NCI-H1694 treated with DMSO at 0.1 percent for 48 hours (cell line): ENCODE measurements at regions not wholly inside any gene's neighbourhood (a gene's known extent, or its start where the extent isn't known, plus 50 kb on each side); places are given as distances from the start of the nearest gene placed in this dataset.
"Not testable (repeated sequence)": the region's sequence is repeated elsewhere in the genome, so short reads cannot be mapped to it uniquely, and the experiment has no call there.

Experiments
- DNase-seq: peaks from one replicate; lab custom pipeline; 2025; lab: John Stamatoyannopoulos, UW

DNA sequence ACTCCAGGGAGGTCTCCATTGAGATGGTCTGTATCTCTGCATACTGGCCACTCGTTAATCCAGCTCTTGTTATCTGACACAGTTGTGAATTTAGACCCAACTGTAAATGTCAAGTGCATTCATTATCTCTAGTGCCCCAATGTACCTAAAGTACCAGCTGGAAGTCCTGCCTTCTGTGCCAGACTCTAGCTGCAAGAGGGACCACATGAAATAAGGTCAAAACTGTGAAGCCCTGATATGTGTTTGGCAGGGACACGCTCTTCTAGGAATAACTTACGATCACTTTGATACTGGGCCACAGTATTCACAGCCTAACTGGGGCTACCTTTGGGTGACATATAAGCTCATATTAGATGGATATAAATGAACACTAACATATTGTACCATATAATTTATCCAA is 268.5 kb downstream of the LRIG3 start:
- no peak for DNase-seq

DNA sequence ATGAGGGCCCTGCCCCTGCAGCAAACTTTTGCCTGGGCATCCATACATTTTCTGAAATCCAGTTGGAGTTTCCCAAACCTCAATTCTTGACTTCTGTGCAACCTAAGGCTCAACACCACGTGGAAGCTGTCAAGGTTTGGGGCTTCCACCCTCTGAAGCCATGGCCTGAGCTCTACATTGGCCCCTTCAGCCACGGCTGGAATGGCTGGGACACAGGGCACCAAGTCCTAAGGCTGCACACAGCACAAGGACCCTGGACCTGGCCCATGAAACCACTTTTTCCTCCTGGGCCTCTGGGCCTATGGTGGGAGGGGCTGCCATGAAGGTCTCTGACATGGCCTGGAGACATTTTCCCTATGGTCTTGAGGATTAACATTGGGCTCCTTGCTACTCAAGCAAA is 266.3 kb downstream of the LRIG3 start:
- no peak for DNase-seq

- no peak for DNase-seq
These were observed 264.9 kb downstream of the LRIG3 start for GRCh38 chr12:58655375-58655774.

DNA sequence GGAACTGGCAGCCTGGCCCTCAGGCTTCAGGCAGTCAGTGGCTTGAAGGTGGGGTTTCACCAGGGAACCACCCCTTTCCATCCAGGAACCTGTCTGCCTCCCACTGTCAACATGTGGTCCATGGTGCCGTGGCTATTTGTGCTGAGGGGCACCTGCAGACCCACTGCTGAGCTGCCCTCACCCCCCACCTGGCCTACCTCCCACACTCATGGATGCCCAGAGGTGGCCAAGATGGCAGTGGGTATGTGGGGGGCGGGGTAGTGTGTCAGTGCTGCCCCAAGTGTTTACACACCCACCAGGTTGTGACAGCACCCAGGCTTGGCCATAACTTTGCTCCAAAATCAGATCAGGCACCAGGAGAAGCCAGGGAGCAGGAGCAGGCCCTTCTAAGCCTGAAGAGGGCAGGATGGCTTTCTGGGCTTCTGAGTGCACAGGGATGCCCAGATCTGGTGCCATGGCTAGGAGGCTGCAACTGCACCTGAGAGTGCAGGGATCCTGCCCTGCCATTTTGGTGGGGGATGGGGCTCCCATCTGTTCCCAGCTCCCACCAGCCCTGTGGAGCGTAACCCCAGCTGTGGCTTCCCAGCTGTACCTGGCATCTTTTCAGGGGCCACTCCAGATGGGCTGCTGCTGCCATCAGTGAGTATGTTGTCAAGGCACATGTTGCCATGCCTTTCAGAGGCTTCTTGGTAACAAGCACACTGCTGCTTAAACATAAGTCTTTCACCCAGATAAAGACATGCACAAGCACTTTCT is 263.9 kb downstream of the LRIG3 start:
- no peak for DNase-seq

DNA sequence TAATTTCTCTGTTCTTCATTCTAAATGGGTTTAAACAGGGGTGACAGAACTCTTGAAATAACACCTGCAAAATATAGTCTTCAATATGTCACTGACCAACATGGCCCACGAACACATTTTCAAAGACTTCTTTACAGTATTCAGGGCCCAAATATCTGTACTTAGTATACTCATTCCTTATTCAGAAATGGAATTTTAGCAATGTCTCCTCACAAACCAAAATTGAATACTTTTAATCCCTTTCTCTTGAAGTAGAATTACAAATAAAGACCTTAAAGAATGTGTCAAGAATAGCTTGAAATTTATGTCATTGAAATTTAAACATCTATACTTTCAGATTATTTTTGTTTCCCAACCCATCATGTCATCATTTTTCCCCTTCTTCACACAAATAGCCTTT is 263.1 kb downstream of the LRIG3 start:
- DNase-seq, result no peak

GRCh38 chr12:58665375-58665774 is 254.9 kb downstream of the LRIG3 start:
- no peak for DNase-seq

DNA sequence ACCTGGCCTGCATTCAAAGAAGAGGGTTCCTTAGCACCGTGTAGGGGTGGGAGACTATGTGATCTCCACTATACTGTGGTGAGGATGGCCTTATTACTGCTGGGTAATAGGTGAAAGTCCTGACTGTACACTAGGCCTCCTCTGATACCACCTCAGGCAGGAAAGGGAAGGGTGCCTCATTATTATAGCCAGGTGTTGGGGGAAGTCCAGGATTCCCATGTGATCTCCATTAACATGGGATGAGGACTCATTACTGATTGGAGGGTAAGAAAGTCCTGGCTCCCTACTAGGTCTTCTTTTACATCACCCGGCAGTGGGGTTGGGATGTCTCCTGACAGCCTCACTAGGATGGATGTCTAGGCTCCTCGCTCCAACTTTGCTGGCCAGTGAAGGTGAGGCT is 252.1 kb downstream of the LRIG3 start:
- no peak for DNase-seq

GRCh38 chr12:58668871-58669270 is 251.4 kb downstream of the LRIG3 start:
- no peak for DNase-seq

DNA sequence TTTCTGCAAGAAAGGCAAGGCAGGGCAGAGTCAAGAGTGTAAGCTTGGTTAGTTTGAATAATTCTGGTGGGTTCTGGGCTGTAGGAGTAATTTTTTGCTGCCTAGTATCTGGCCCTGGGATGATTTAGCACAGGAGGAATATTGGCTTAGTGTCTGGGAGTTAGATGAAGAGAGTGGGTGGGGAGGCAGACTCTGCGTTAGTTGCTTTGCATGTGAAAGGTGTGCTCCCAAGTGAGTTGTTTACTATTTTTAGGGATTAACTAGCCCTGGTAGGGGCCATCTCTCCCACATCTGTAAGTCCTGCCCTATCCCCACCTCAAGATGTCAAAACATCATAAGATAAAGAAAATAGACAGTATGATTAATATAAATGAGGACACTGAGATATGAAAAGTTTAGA is 249.7 kb downstream of the LRIG3 start:
- DNase-seq, result no peak

- DNase-seq, result no peak
These were observed 249.1 kb downstream of the LRIG3 start for GRCh38 chr12:58671196-58671595.

DNA sequence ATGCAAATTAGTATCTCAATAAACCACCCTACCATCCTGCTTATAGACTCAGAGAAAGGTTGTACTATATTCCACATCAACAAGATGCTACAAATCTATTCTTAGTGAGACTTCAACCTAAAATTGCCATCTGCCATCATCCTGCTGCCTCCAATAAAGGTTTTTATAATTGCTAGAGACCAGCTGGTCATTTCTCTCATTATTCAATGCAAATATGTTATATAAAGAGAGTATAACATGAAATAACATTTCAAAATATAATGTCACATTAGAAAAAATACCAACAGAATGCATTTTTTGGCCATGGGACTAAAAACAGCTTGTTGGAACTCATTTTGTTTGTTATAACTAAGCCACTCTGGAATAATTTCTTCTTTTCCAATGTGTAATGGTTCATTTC is 247.3 kb downstream of the LRIG3 start:
- peak; percentile 89 for DNase-seq

GRCh38 chr12:58677833-58678232 is 242.5 kb downstream of the LRIG3 start:
- not testable (repeated sequence) for DNase-seq

- DNase-seq, result no peak
These were observed 241.6 kb downstream of the LRIG3 start for GRCh38 chr12:58678753-58679152.

DNA sequence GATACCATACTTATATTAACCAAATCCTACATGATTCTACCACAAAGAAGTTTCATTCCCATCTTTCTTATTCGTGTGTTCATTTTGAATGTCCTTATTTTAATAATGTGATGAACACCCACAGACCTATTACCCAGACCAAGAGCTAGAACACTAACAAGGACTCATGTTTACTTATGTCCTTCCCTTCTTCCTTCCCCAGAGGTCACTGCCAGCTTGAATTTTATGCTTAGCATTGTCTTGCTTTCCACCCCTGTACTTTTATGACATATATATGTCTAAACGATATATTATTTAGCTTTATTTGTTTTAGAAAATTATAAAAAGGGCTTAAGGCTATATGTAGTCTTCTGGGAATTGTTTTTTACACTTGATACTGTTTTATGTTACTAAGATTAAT is 238.6 kb downstream of the LRIG3 start:
- DNase-seq, result no peak

GRCh38 chr12:58695263-58695662 is 225.0 kb downstream of the LRIG3 start:
- DNase-seq, result no peak

DNA sequence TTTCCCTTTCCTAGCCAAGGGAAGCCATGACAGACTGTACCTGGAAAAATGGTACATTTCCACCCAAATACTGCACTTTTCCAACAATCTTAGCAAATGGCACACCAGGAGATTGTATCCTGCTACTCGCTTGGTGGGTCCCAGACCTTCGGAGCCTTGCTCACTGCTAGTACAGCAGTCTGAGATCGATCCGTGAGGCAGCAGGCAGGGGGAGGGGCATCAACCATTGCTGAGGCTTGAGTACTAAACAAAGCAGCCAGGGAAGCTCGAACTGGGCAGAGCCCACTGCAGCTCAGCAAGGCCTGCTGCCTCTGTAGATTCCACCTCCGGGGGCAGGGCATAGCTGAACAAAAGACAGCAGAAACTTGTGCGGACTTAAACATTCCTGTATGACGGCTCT is 218.8 kb downstream of the LRIG3 start:
- no peak for DNase-seq

DNA sequence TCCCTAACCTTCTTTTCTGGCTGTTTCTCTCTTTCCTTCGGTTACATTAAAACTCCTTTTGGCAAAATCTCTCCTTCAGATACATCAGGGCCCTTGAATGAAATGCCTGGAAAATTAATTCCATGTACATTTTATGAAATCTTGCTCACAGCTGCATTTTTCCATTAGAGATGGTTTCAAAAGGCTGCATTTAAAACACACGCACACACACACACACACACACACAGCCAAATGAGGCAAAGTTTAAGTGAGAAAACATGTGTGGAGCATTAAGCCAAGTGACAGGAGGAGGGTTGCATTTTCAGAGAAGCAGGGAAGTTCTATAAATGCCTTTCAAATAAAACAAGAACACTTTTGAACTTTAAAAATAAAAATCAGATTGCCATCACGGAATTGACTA is 216.4 kb downstream of the LRIG3 start:
- no peak for DNase-seq

- not testable (repeated sequence) for DNase-seq
These were observed 215.5 kb downstream of the LRIG3 start for GRCh38 chr12:58704770-58705169.

DNA sequence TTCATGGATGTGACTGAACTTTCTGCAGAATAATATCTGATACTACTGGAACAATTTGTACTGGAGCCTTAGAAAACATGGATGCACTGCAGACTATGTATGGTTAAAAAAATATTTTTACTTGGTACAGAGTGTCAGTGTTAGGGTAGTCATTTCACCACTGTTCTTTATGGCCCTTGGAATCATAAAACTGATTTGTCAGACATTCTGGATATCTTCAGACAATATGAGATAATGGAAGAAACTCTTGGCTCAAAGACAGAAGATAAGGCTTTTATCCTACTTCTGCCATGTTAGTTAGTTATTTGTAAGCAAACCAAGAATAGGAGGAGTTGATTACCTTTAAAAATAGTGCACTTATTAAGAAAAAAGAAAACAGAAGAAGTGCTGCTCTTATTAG is 209.4 kb downstream of the LRIG3 start:
- no peak for DNase-seq

- DNase-seq, result no peak
These were observed 208.3 kb downstream of the LRIG3 start for GRCh38 chr12:58711974-58712373.

- no peak for DNase-seq
These were observed 207.3 kb downstream of the LRIG3 start for GRCh38 chr12:58712976-58713375.

GRCh38 chr12:58719161-58719560 is 201.1 kb downstream of the LRIG3 start:
- no peak for DNase-seq

GRCh38 chr12:58720421-58720820 is 199.9 kb downstream of the LRIG3 start:
- DNase-seq, result no peak

- DNase-seq, result no peak
These were observed 194.8 kb downstream of the LRIG3 start for GRCh38 chr12:58725400-58726105.
